HG02852 (cell line): ENCODE measurements at regions not wholly inside any gene's neighbourhood (a gene's known extent, or its start where the extent isn't known, plus 50 kb on each side); places are given as distances from the start of the nearest gene placed in this dataset.

Experiments used
- ATAC-seq: cut with Tn5 transposase; IDR thresholded peaks from one replicate; pipeline ENCODE4 v1.9.1; 2021; ENCODE audit warnings: mild to moderate bottlenecking, moderate library complexity; ENCODE audit not compliant: unreplicated experiment

- ATAC-seq = no peak
Measured at GRCh38 chr6:92550501-92550900, 868.9 kb downstream of the EPHA7 start.

- no peak for ATAC-seq
Measured at GRCh38 chr6:92545861-92546260, 873.5 kb downstream of the EPHA7 start.

- ATAC-seq = no peak
Measured at GRCh38 chr6:92541448-92542060, 877.8 kb downstream of the EPHA7 start.

GRCh38 chr6:92538926-92539325, 880.4 kb downstream of the EPHA7 start:
- no peak for ATAC-seq

GRCh38 chr6:92538275-92538674, 881.1 kb downstream of the EPHA7 start:
- no peak for ATAC-seq

GRCh38 chr6:92534109-92534508, 885.2 kb downstream of the EPHA7 start:
- no peak for ATAC-seq

GRCh38 chr6:92522589-92522988, 896.8 kb downstream of the EPHA7 start:
- no peak for ATAC-seq

GRCh38 chr6:92521553-92521952, 897.8 kb downstream of the EPHA7 start:
- ATAC-seq = no peak

- no peak for ATAC-seq
Measured at GRCh38 chr6:92510137-92510536, 909.2 kb downstream of the EPHA7 start.

GRCh38 chr6:92507552-92507951, 911.8 kb downstream of the EPHA7 start:
- ATAC-seq = no peak

GRCh38 chr6:92504509-92504908, 914.9 kb downstream of the EPHA7 start:
- ATAC-seq = no peak

GRCh38 chr6:92497281-92497680, 922.1 kb downstream of the EPHA7 start:
- no peak for ATAC-seq

GRCh38 chr6:92496527-92496926, 922.8 kb downstream of the EPHA7 start:
- ATAC-seq = no peak

GRCh38 chr6:92495242-92495641, 924.1 kb downstream of the EPHA7 start:
- ATAC-seq = no peak

GRCh38 chr6:92485487-92485886, 933.9 kb downstream of the EPHA7 start:
- no peak for ATAC-seq

GRCh38 chr6:92479831-92480230, 939.5 kb downstream of the EPHA7 start:
- ATAC-seq = no peak

GRCh38 chr6:92473056-92473455, 946.3 kb downstream of the EPHA7 start:
- ATAC-seq = no peak

GRCh38 chr6:92469186-92469828, 950.1 kb downstream of the EPHA7 start:
- ATAC-seq = no peak

- ATAC-seq = no peak
Measured at GRCh38 chr6:92468066-92468465, 951.3 kb downstream of the EPHA7 start.

- no peak for ATAC-seq
Measured at GRCh38 chr6:92460133-92460532, 959.2 kb downstream of the EPHA7 start.

- no peak for ATAC-seq
Measured at GRCh38 chr6:92459606-92460005, 959.8 kb downstream of the EPHA7 start.

- ATAC-seq = no peak
Measured at GRCh38 chr6:92446052-92446451, 973.3 kb downstream of the EPHA7 start.

GRCh38 chr6:92433911-92434310, 985.4 kb downstream of the EPHA7 start:
- ATAC-seq = no peak
